Fibroblast of lung (primary cell): ENCODE measurements at regions not wholly inside any gene's neighbourhood (a gene's known extent, or its start where the extent isn't known, plus 50 kb on each side); places are given as distances from the start of the nearest gene placed in this dataset.

ENCODE experiments used
- DNase-seq, 2 donors: peaks; one replicate each; pipeline versions ENCODE4 v3.0.0 to v3.0.0-alpha.2; 2010; ENCODE audit warnings: low read depth in 2 of 2
- H2AFZ ChIP-seq: 2 replicates; pipeline ENCODE4 v1.5.1; 2012; ENCODE audit warnings: low read length, control low read depth, inconsistent platforms
- H3K27ac ChIP-seq: 2 replicates; pipeline ENCODE4 v1.5.1; 2011; ENCODE audit warnings: low read length, control low read depth; ENCODE audit not compliant: insufficient read depth
- H3K27me3 ChIP-seq: 2 replicates; pipeline ENCODE4 v1.5.1; 2011; ENCODE audit warnings: mild to moderate bottlenecking, low read length; ENCODE audit not compliant: control insufficient read depth, insufficient read depth
- H3K36me3 ChIP-seq: 2 replicates; pipeline ENCODE4 v1.5.1; 2011; ENCODE audit warnings: low read length; ENCODE audit not compliant: control insufficient read depth, insufficient read depth
- H3K4me1 ChIP-seq: 2 replicates; pipeline ENCODE4 v1.5.1; 2011; ENCODE audit warnings: low read length; ENCODE audit not compliant: control insufficient read depth, insufficient read depth; ENCODE audit errors: extremely low read depth
- H3K4me2 ChIP-seq: 2 replicates; pipeline ENCODE4 v1.5.1; 2011; ENCODE audit warnings: low read length, control low read depth; ENCODE audit not compliant: insufficient read depth; ENCODE audit errors: extremely low read depth
- H3K4me3 ChIP-seq, 4 experiments: fragments of 200-600 bp in 1 of 4; sonication (generic) in 1 of 4; replicated peaks in 1 of 4; 2 replicates each; pipeline ENCODE4 v1.5.1; 2011 to 2016; ENCODE audit warnings: low read length in 4 of 4, low read depth in 3 of 4, mild to moderate bottlenecking in 3 of 4, control low read depth in 2 of 4, inconsistent platforms in 1 of 4, mixed read lengths in 1 of 4; ENCODE audit not compliant: insufficient read depth in 1 of 4; ENCODE audit errors: control extremely low read depth in 1 of 4
- H3K79me2 ChIP-seq: 2 replicates; pipeline ENCODE4 v1.5.1; 2012; ENCODE audit warnings: mild to moderate bottlenecking, low read length, inconsistent platforms; ENCODE audit not compliant: control insufficient read depth, insufficient read depth
- H3K9ac ChIP-seq: 2 replicates; pipeline ENCODE4 v1.5.1; 2011; ENCODE audit warnings: mild to moderate bottlenecking, low read length, control low read depth; ENCODE audit not compliant: insufficient read depth
- H3K9me3 ChIP-seq: 2 replicates; pipeline ENCODE4 v1.5.1; 2012; ENCODE audit warnings: low read depth, low read length; ENCODE audit not compliant: control insufficient read depth, insufficient read depth
- H4K20me1 ChIP-seq: 2 replicates; pipeline ENCODE4 v1.5.1; 2011; ENCODE audit warnings: low read length; ENCODE audit not compliant: control insufficient read depth, insufficient read depth; ENCODE audit errors: extremely low read depth
- EZH2 ChIP-seq: IDR thresholded peaks from 2 replicates; pipeline ENCODE4 v1.5.1; 2012; ENCODE audit warnings: low read length, control low read depth, mild to moderate bottlenecking; ENCODE audit errors: missing control alignments
- TF ChIP-seq, protein P1 (sequence below), 2 donors: IDR thresholded peaks in 1 of 2; conservative IDR thresholded peaks in 1 of 2; 1 replicate in 1 of 2; 2 replicates in 1 of 2; pipeline ENCODE4 v1.5.1; 2011 to 2012; ENCODE audit warnings: low read length in 2 of 2, control low read depth in 1 of 2, inconsistent platforms in 1 of 2, low read depth in 1 of 2, mild to moderate bottlenecking in 1 of 2

DNA sequence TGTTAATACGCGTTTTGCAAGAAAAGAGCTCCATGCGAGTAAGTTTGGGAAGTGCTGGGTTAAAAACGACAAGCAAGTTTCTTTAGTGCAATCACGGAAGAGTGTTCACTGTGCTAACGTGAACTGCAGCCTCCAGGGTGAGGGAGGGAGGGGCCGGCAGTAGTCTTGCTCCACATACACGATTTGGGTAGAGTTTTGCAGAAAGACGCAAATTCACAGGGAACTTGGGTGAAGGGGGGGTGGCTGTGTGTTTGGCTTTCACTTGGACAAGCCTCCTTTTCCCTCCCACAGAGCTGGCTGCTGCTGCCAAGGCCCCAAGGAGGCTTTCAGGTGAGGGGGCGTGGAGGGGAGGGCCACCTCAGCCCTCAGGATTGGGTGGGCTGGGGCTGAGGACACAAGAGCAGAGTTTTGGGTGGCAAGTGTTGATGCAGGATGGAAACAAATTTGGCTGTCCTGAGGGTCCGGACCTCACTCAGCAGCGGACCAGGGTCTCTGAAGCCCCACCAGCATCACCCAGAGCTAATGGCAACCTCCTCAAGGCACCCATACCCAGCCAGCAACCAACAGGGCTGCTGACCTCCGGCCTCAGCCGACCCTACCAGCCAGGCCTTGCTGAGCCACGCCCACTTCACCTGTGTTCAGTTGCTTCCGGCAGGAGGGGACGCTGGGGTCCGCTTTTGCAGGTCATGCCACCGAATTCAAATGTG lies 204.5 kb downstream of the ERMARD start:
- Histone ChIP-seq H4K20me1 (no peaks in the 10 kb centered on the region), H3K79me2 (no peaks in the 10 kb centered on the region), H3K9ac (no peak overlapping the region), H2AFZ (no peak overlapping the region), H3K4me3 (no peak overlapping the region), H3K4me2 (no peak overlapping the region), H3K27ac (no peak overlapping the region), H3K4me1 (no peaks in the 10 kb centered on the region), H3K9me3 (no peaks in the 10 kb centered on the region), H3K27me3 (no peaks in the 10 kb centered on the region), H3K36me3 (no peaks in the 10 kb centered on the region)
- DNase-seq, result no peak
- TF ChIP-seq, protein P1, sequence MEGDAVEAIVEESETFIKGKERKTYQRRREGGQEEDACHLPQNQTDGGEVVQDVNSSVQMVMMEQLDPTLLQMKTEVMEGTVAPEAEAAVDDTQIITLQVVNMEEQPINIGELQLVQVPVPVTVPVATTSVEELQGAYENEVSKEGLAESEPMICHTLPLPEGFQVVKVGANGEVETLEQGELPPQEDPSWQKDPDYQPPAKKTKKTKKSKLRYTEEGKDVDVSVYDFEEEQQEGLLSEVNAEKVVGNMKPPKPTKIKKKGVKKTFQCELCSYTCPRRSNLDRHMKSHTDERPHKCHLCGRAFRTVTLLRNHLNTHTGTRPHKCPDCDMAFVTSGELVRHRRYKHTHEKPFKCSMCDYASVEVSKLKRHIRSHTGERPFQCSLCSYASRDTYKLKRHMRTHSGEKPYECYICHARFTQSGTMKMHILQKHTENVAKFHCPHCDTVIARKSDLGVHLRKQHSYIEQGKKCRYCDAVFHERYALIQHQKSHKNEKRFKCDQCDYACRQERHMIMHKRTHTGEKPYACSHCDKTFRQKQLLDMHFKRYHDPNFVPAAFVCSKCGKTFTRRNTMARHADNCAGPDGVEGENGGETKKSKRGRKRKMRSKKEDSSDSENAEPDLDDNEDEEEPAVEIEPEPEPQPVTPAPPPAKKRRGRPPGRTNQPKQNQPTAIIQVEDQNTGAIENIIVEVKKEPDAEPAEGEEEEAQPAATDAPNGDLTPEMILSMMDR (conservative IDR thresholded peaks at IDR 0.05 in 1 of 2, IDR thresholded peaks at IDR 0.05 in 1 of 2; ENCODE audit: low read depth in 1 of 2, low read length in 2 of 2), result no peak
- TF ChIP-seq EZH2, result no peak

DNA sequence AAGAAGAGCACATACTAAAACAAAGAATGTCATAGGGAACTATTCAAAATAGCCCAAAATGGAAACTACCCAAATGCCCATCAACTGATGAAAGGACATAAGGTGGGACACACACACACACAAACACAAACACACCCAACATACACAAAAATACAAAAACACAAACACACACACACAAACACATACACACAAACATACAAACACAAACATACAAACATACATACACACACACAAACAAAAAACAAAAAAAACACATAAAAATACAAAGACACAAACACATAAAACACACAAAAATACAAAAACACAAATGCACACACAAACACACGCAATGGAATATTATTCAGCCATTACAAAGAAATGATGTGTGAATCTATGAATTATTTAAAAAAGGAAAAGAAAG lies 203.6 kb downstream of the ERMARD start:
- no peaks in the 10 kb centered on the region for H3K4me1 ChIP-seq
- H3K9me3 ChIP-seq, result no peaks in the 10 kb centered on the region
- no peaks in the 10 kb centered on the region for H3K36me3 ChIP-seq
- H3K27ac ChIP-seq, result no peak overlapping the region
- no peak overlapping the region for H3K9ac ChIP-seq
- no peak overlapping the region for H2AFZ ChIP-seq
- no peaks in the 10 kb centered on the region for H3K79me2 ChIP-seq
- DNase-seq, result no peak
- TF ChIP-seq, protein P1 (conservative IDR thresholded peaks at IDR 0.05 in 1 of 2, IDR thresholded peaks at IDR 0.05 in 1 of 2; ENCODE audit: low read depth in 1 of 2, low read length in 2 of 2), result no peak
- no peak for TF ChIP-seq EZH2
- H3K4me2 ChIP-seq, result no peak overlapping the region
- H3K4me3 ChIP-seq, result no peak overlapping the region
- H3K27me3 ChIP-seq, result no peaks in the 10 kb centered on the region
- no peaks in the 10 kb centered on the region for H4K20me1 ChIP-seq

DNA sequence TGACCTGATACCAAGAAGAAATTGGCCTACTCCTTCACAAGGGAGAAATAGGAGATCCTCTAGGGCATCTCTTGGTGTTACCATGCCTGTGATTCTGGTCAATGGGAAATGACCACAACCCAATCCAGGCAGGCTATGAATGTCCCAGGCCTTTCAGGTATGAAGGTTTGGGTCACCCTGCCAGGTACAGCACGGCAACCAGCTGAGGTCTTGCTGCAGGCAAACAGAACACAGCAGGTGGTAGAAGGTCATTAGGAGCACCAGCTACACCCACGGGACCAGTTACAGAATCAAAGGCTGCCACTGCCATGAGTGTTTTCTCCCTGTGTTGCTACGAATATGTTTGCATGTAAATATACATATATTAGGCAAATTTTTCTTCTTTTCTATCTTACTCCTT lies 202.3 kb downstream of the ERMARD start:
- Histone ChIP-seq H2AFZ (no peak overlapping the region), H3K4me2 (no peak overlapping the region), H3K4me1 (no peaks in the 10 kb centered on the region), H3K36me3 (no peaks in the 10 kb centered on the region), H3K4me3 (no peak overlapping the region), H3K79me2 (no peaks in the 10 kb centered on the region), H3K9me3 (no peaks in the 10 kb centered on the region), H4K20me1 (no peaks in the 10 kb centered on the region), H3K27ac (no peak overlapping the region), H3K27me3 (no peaks in the 10 kb centered on the region), H3K9ac (no peak overlapping the region)
- no peak for TF ChIP-seq EZH2
- TF ChIP-seq, protein P1 (conservative IDR thresholded peaks at IDR 0.05 in 1 of 2, IDR thresholded peaks at IDR 0.05 in 1 of 2; ENCODE audit: low read depth in 1 of 2, low read length in 2 of 2), result no peak
- DNase-seq, result no peak
